ENCODE measurements at regions not wholly inside any gene's neighbourhood (a gene's known extent, or its start where the extent isn't known, plus 50 kb on each side); places are given as distances from the start of the nearest gene placed in this dataset.

- no peak for TF ChIP-seq MAFK (IDR thresholded peaks at IDR 0.05; ENCODE audit: partially characterized antibody)
Measured at GRCh38 chr11:133776671-133777367, 68.5 kb downstream of the SPATA19 start (continued).

GRCh38 chr11:133762538-133762937 is 82.8 kb downstream of the SPATA19 start:
- CTCF ChIA-PET = no interaction called here
- FAIRE-seq (no peak), ATAC-seq (no peak)

GRCh38 chr11:133753150-133753549 is 92.2 kb downstream of the SPATA19 start:
- Histone ChIP-seq H3K9me3 (no peaks in the 10 kb centered on the region), H3K4me2 (no peak overlapping the region), H3K27ac (no peak overlapping the region), H3K4me3 (no peak overlapping the region), H3K4me1 (no peaks in the 10 kb centered on the region)
- TF ChIP-seq NPAS2 (CRISPR knock-in tag; IDR thresholded peaks at IDR 0.05; ENCODE audit: borderline replicate concordance) = no peak
- TF ChIP-seq JUN (IDR thresholded peaks at IDR 0.05) = no peak
- no peak for TF ChIP-seq CTCF (IDR thresholded peaks at IDR 0.05)
- no peak for TF ChIP-seq HOXB5 (CRISPR knock-in tag; IDR thresholded peaks at IDR 0.05)
- no peak for TF ChIP-seq RFX5 (IDR thresholded peaks at IDR 0.05)
- no peak for TF ChIP-seq PBX3 (IDR thresholded peaks at IDR 0.05)
- no peak for TF ChIP-seq ESRRA (IDR thresholded peaks at IDR 0.05; ENCODE audit: borderline replicate concordance, low read length)
- no peak for TF ChIP-seq ZC3H11A (IDR thresholded peaks at IDR 0.05)
- TF ChIP-seq RNF2 (IDR thresholded peaks at IDR 0.05; ENCODE audit: borderline replicate concordance, low read depth) = no peak
- TF ChIP-seq ZSCAN20 (CRISPR knock-in tag; IDR thresholded peaks at IDR 0.05) = no peak
- no peak for TF ChIP-seq HEYL (CRISPR knock-in tag; IDR thresholded peaks at IDR 0.05)
- no peak for TF ChIP-seq NR3C1 (IDR thresholded peaks at IDR 0.05)
- no peak for TF ChIP-seq RARB (CRISPR knock-in tag; IDR thresholded peaks at IDR 0.05)
- TF ChIP-seq EP300 (IDR thresholded peaks at IDR 0.05) = no peak
- TF ChIP-seq HOXA7 (CRISPR knock-in tag; IDR thresholded peaks at IDR 0.05) = no peak
- no peak for TF ChIP-seq BHLHE40 (IDR thresholded peaks at IDR 0.05; ENCODE audit: low read depth, low read length)
- no peak for TF ChIP-seq GATA3 (IDR thresholded peaks at IDR 0.05; ENCODE audit: borderline replicate concordance)
- no peak for TF ChIP-seq FOXS1 (CRISPR knock-in tag; IDR thresholded peaks at IDR 0.05)
- ATAC-seq (no peak), DNase-seq (ENCODE audit: low read depth in 1 of 2, low spot score in 1 of 2) (no peak), FAIRE-seq (no peak)
- ChIA-PET CTCF (interaction anchor here (0.6 kb wide), 1 partner anchor 1471 kb away, joined by 3 read pairs; no protein-coding TSS in a partner anchor), POLR2A (no interaction called here)
- WGBS (ENCODE audit: missing lambda C conversion rate) = 32% methylated on average over 10 of the region's 10 CpGs

More at GRCh38 chr11:133762538-133762937, 82.8 kb downstream of the SPATA19 start:
- Histone ChIP-seq H3K4me3 (no peak overlapping the region), H3K4me1 (no peaks in the 10 kb centered on the region), H3K9me3 (no peaks in the 10 kb centered on the region), H3K27ac (no peak overlapping the region), H3K4me2 (no peak overlapping the region)
- POLR2A ChIA-PET = no interaction called here
- no peak for TF ChIP-seq PBX3 (IDR thresholded peaks at IDR 0.05)
- no peak for TF ChIP-seq SREBF2 (IDR thresholded peaks at IDR 0.05)
- TF ChIP-seq TP53 (CRISPR knock-in tag; IDR thresholded peaks at IDR 0.05) = no peak
- TF ChIP-seq TFCP2L1 (CRISPR knock-in tag; IDR thresholded peaks at IDR 0.05) = no peak
- TF ChIP-seq EHMT2 (IDR thresholded peaks at IDR 0.05; ENCODE audit: low read depth) = no peak
- TF ChIP-seq CBX8 (IDR thresholded peaks at IDR 0.05) = no peak
- no peak for TF ChIP-seq RNF2 (IDR thresholded peaks at IDR 0.05; ENCODE audit: borderline replicate concordance, low read depth)
- TF ChIP-seq HOXB13 (CRISPR knock-in tag; IDR thresholded peaks at IDR 0.05; ENCODE audit: low read depth) = no peak
- no peak for TF ChIP-seq EHF (CRISPR knock-in tag; IDR thresholded peaks at IDR 0.05)
- no peak for DNase-seq (ENCODE audit: low read depth in 1 of 2, low spot score in 1 of 2)
- 0% methylated on average over 1 of the region's 1 CpG for WGBS (ENCODE audit: missing lambda C conversion rate)

Measured in A549 (cell line).